H1 (cell line): ENCODE measurements at regions not wholly inside any gene's neighbourhood (a gene's known extent, or its start where the extent isn't known, plus 50 kb on each side); places are given as distances from the start of the nearest gene placed in this dataset.

Experiments
- CTCF ChIA-PET: fragments of 300-600 bp; sonication (Branson Sonifier 250); formaldehyde crosslinking; loops from one replicate; lab custom pipeline; 2021; ENCODE audit not compliant: partially characterized antibody; lab: Charles Lee
- POLR2A ChIA-PET: fragments of 300-600 bp; sonication (Branson Sonifier 250); formaldehyde crosslinking; loops from one replicate; lab custom pipeline; 2021; ENCODE audit warnings: inconsistent platforms; ENCODE audit not compliant: partially characterized antibody; lab: Charles Lee
- DNase-seq, 2 experiments: peaks; one replicate each; pipeline versions ENCODE4 v3.0.0 to v3.0.0-alpha.2; 2010 to 2022; ENCODE audit warnings: low spot score in 2 of 2, low read depth in 1 of 2, mixed read lengths in 1 of 2
- FAIRE-seq: peaks from 2 replicates; lab custom pipeline; 2011; peaks lifted over from hg19 to GRCh38; lab: Jason Lieb, UNC
- H2AFZ ChIP-seq: 2 replicates; pipeline ENCODE4 v1.8.1; 2012; ENCODE audit warnings: low read length, inconsistent platforms
- H2AK5ac ChIP-seq: 2 replicates; pipeline ENCODE4 v1.6.1; 2013; ENCODE audit warnings: low read depth, low read length
- H2BK120ac ChIP-seq: replicated peaks from 2 replicates; pipeline ENCODE3; 2013; ENCODE audit warnings: low read depth, low read length, inconsistent platforms
- H2BK12ac ChIP-seq: 2 replicates; pipeline ENCODE4 v1.6.1; 2013; ENCODE audit warnings: low read depth, low read length
- H2BK15ac ChIP-seq: 2 replicates; pipeline ENCODE4 v1.6.1; 2013; ENCODE audit warnings: low read length
- H2BK20ac ChIP-seq: 2 replicates; pipeline ENCODE4 v1.6.1; 2013; ENCODE audit warnings: low read length
- H2BK5ac ChIP-seq: 2 replicates; pipeline ENCODE4 v1.6.1; 2013; ENCODE audit warnings: low read depth, low read length
- H3K14ac ChIP-seq: 2 replicates; pipeline ENCODE4 v1.6.1; 2013; ENCODE audit warnings: inconsistent platforms; ENCODE audit not compliant: insufficient read length
- H3K18ac ChIP-seq: 2 replicates; pipeline ENCODE4 v1.6.1; 2013; ENCODE audit warnings: low read length; ENCODE audit errors: extremely low read depth
- H3K23ac ChIP-seq: 2 replicates; pipeline ENCODE4 v1.6.1; 2013; ENCODE audit warnings: inconsistent platforms; ENCODE audit not compliant: insufficient read length
- H3K23me2 ChIP-seq: 2 replicates; pipeline ENCODE4 v1.6.1; 2013; ENCODE audit warnings: low read depth, low read length
- H3K27ac ChIP-seq: 2 replicates; pipeline ENCODE4 v1.6.1; 2011; ENCODE audit warnings: low read depth, low read length, inconsistent platforms
- H3K27me3 ChIP-seq, 4 experiments: replicated peaks in 1 of 4; 1 replicate in 1 of 4; 2 replicates in 3 of 4; pipeline versions ENCODE4 v1.6.1 to v1.8.1; 2011 to 2013; ENCODE audit warnings: low read length in 3 of 4, mild to moderate bottlenecking in 3 of 4, inconsistent platforms in 2 of 4, mixed read lengths in 2 of 4, moderate library complexity in 1 of 4; ENCODE audit not compliant: control insufficient read depth in 3 of 4, insufficient read depth in 3 of 4; ENCODE audit errors: extremely low read depth in 1 of 4
- H3K36me3 ChIP-seq, 4 experiments: 2 replicates each; pipeline versions ENCODE4 v1.6.1 to v1.8.1; 2011 to 2013; ENCODE audit warnings: mild to moderate bottlenecking in 4 of 4, low read length in 3 of 4, moderate library complexity in 2 of 4, control low read depth in 1 of 4, inconsistent platforms in 1 of 4; ENCODE audit not compliant: insufficient read depth in 4 of 4, control insufficient read depth in 2 of 4
- H3K4ac ChIP-seq: replicated peaks from 2 replicates; pipeline ENCODE3; 2013; ENCODE audit warnings: low read length, low read depth, mixed read lengths, inconsistent platforms; ENCODE audit not compliant: insufficient read length
- H3K4me1 ChIP-seq, 4 experiments: replicated peaks in 1 of 4; 1 replicate in 1 of 4; 2 replicates in 3 of 4; pipeline versions ENCODE4 v1.6.1 to v1.8.1; 2011 to 2013; ENCODE audit warnings: low read length in 3 of 4, inconsistent platforms in 2 of 4, mixed read lengths in 1 of 4; ENCODE audit not compliant: insufficient read depth in 4 of 4, control insufficient read depth in 3 of 4
- H3K4me2 ChIP-seq, 2 experiments: 2 replicates each; pipeline versions ENCODE4 v1.6.1 to v1.8.1; 2011 to 2013; ENCODE audit warnings: low read depth in 2 of 2, low read length in 2 of 2, control low read depth in 1 of 2, inconsistent platforms in 1 of 2, mild to moderate bottlenecking in 1 of 2; ENCODE audit not compliant: insufficient read depth in 1 of 2
- H3K4me3 ChIP-seq, 4 experiments: fragments of 200-600, 300-600 bp in 1 of 4; sonication (generic), shearing (Covaris generic), sonication (Bioruptor Twin) in 1 of 4; 2 replicates each; pipeline versions ENCODE4 v1.5.1 to v1.8.1; 2011 to 2016; ENCODE audit warnings: low read length in 4 of 4, low read depth in 3 of 4, control low read depth in 2 of 4, inconsistent platforms in 2 of 4, mild to moderate bottlenecking in 2 of 4, mixed read lengths in 1 of 4, moderate library complexity in 1 of 4; ENCODE audit not compliant: insufficient read depth in 2 of 4; ENCODE audit errors: extremely low read depth in 1 of 4
- H3K56ac ChIP-seq: replicated peaks from 2 replicates; pipeline ENCODE3; 2013; ENCODE audit warnings: low read depth, mild to moderate bottlenecking, mixed read lengths, low read length, inconsistent platforms; ENCODE audit not compliant: insufficient read length
- H3K79me1 ChIP-seq: 2 replicates; pipeline ENCODE4 v1.6.1; 2013; ENCODE audit warnings: low read depth, low read length, control low read depth
- H3K79me2 ChIP-seq, 2 experiments: 2 replicates each; pipeline versions ENCODE4 v1.6.1 to v1.8.1; 2012 to 2013; ENCODE audit warnings: low read length in 2 of 2, mild to moderate bottlenecking in 2 of 2, inconsistent platforms in 1 of 2; ENCODE audit not compliant: insufficient read depth in 2 of 2, control insufficient read depth in 1 of 2
- H3K9ac ChIP-seq, 4 experiments: replicated peaks in 1 of 4; 1 replicate in 1 of 4; 2 replicates in 3 of 4; pipeline versions ENCODE4 v1.6.1 to v1.8.1; 2011 to 2013; ENCODE audit warnings: low read depth in 3 of 4, low read length in 3 of 4, control low read depth in 2 of 4, mild to moderate bottlenecking in 2 of 4, moderate library complexity in 2 of 4, inconsistent platforms in 1 of 4; ENCODE audit errors: extremely low read depth in 1 of 4
- H3K9me3 ChIP-seq, 2 experiments: 2 replicates each; pipeline versions ENCODE4 v1.6.1 to v1.8.1; 2012 to 2013; ENCODE audit warnings: mild to moderate bottlenecking in 2 of 2, moderate library complexity in 2 of 2, control low read depth in 1 of 2, inconsistent platforms in 1 of 2, low read depth in 1 of 2, low read length in 1 of 2, mixed read lengths in 1 of 2; ENCODE audit not compliant: insufficient read depth in 2 of 2
- H4K20me1 ChIP-seq, 2 experiments: replicated peaks in 1 of 2; 2 replicates each; pipeline versions ENCODE3 to v1.8.1; 2011 to 2013; ENCODE audit warnings: inconsistent platforms in 2 of 2, low read length in 2 of 2, mild to moderate bottlenecking in 1 of 2; ENCODE audit not compliant: insufficient read depth in 2 of 2, control insufficient read depth in 1 of 2
- H4K5ac ChIP-seq: 2 replicates; pipeline ENCODE4 v1.6.1; 2013; ENCODE audit warnings: low read length, low read depth, mixed read lengths, inconsistent platforms; ENCODE audit not compliant: insufficient read length
- H4K8ac ChIP-seq: 2 replicates; pipeline ENCODE4 v1.8.0; 2013; ENCODE audit warnings: mild to moderate bottlenecking, moderate library complexity, low read length, inconsistent platforms; ENCODE audit not compliant: insufficient read depth; ENCODE audit errors: extremely low read depth
- H4K91ac ChIP-seq: replicated peaks from 2 replicates; pipeline ENCODE3; 2013; ENCODE audit warnings: low read length, mixed read lengths, inconsistent platforms; ENCODE audit not compliant: insufficient read length
- JUN ChIP-seq: IDR thresholded peaks from 2 replicates; pipeline ENCODE4 v1.6.1; 2011; ENCODE audit warnings: low read depth, mild to moderate bottlenecking, improper control_type of control experiment, low read length
- RAD21 ChIP-seq, 2 experiments: IDR thresholded peaks in 1 of 2; conservative IDR thresholded peaks in 1 of 2; 2 replicates each; pipeline ENCODE4 v1.6.1; 2011; ENCODE audit warnings: low read depth in 2 of 2, low read length in 2 of 2, improper control_type of control experiment in 1 of 2, inconsistent platforms in 1 of 2, mild to moderate bottlenecking in 1 of 2, moderate library complexity in 1 of 2
- SIN3A ChIP-seq, 2 experiments: IDR thresholded peaks in 1 of 2; conservative IDR thresholded peaks in 1 of 2; 2 replicates each; pipeline ENCODE4 v1.6.1; 2011 to 2012; ENCODE audit warnings: low read length in 2 of 2, improper control_type of control experiment in 1 of 2, low read depth in 1 of 2, mild to moderate bottlenecking in 1 of 2
- WGBS, 2 experiments: shearing (Covaris generic) in 1 of 2; methylation state at CpG; one replicate each; pipeline versions ENCODE4 v1.1.6 to v1.1.7; 2013 to 2015; ENCODE audit warnings: low lambda C conversion rate in 2 of 2, mixed read lengths in 2 of 2, inconsistent platforms in 1 of 2, low coverage in 1 of 2, missing lambda C conversion rate in 1 of 2; ENCODE audit not compliant: insufficient replicate concordance in 2 of 2, insufficient coverage in 1 of 2, insufficient read length in 1 of 2; ENCODE audit errors: extremely low coverage in 1 of 2, missing lambda C conversion rate in 1 of 2; 5-methylcytosine and 5-hydroxymethylcytosine counted together

DNA sequence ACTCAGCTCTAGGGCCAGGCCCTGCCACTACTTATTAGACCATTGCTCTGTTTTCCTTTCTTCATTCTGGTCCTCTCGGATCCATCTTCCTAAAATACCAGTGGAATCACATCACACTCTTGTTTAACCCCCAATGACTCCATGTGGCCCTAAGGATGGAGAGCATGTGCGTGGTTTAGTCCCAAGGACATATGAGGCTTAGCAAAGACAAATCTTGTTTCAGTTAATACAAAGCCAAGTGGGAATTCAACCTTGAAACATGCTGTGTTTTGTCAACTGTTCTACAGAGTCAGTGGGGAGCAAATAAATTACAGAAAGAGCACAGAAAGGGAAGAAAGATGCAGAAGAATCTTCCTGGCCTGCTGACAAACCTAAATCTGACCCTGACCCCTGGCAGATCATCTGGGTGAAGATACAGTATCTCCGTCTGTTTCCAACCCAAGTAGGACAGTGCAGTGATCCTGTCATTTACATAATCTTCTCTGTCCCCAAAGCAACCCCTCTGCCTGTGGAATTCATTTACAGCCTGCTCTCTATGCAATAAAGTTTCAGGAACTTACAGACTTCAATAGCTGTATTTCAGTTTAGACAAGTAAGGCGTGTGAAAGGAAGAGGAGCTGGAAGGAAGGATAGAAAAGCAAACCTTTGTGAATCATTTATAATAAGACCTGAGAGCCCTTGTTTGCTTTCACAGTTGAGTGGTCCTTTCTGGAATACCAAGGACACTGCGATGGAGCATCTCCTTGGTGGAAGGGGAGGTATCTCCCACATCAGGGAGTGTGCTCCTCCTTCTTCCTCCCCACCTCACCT is 144.0 kb downstream of the THBS2 start:
- POLR2A ChIA-PET = no interaction called here
- no peak overlapping the region for H2BK15ac ChIP-seq
- H3K23ac ChIP-seq = no peak overlapping the region
- H3K4me3 ChIP-seq = no peak overlapping the region
- peaks cover 0 to 16% (median 4%) of the 10 kb centered on the region in 4 experiments; a peak in 3 of 7 replicates for H3K4me1 ChIP-seq
- DNase-seq (no peak), FAIRE-seq (no peak)
- H2AK5ac ChIP-seq = no peak overlapping the region
- H3K27me3 ChIP-seq = no peaks in the 10 kb centered on the region; a peak in 1 of 7 replicates
- H3K9ac ChIP-seq = no peak overlapping the region
- H3K56ac ChIP-seq = no peak overlapping the region
- no peaks in the 10 kb centered on the region for H3K79me2 ChIP-seq
- no peak overlapping the region for H3K14ac ChIP-seq
- no peak overlapping the region for H2BK12ac ChIP-seq
- H4K20me1 ChIP-seq = no peaks in the 10 kb centered on the region
- H3K36me3 ChIP-seq = no peaks in the 10 kb centered on the region
- peaks cover 12 to 16% of the 10 kb centered on the region in 2 experiments; a peak in 3 of 4 replicates for H3K9me3 ChIP-seq
- no peak overlapping the region for H3K4me2 ChIP-seq
- no peaks in the 10 kb centered on the region for H3K79me1 ChIP-seq
- no peak overlapping the region for H4K5ac ChIP-seq
- no peak overlapping the region for H4K8ac ChIP-seq
- no peak overlapping the region for H3K27ac ChIP-seq
- CTCF ChIA-PET = no interaction called here
- H2BK5ac ChIP-seq = no peak overlapping the region
- H3K23me2 ChIP-seq = no peaks in the 10 kb centered on the region
- H3K18ac ChIP-seq = no peak overlapping the region
- 86% methylated on average over 5 of the region's 5 CpGs; no CpG with 5 or more reads in 1 of the 2 experiments for WGBS, 2 experiments
- H2BK20ac ChIP-seq = no peak overlapping the region
- H3K4ac ChIP-seq = no peak overlapping the region
- no peak overlapping the region for H4K91ac ChIP-seq
- H2BK120ac ChIP-seq = no peak overlapping the region
- peak overlapping the region; percentile 50 for H2AFZ ChIP-seq
- no peak for TF ChIP-seq JUN
- no peak for TF ChIP-seq RAD21 (IDR thresholded peaks at IDR 0.05 in 1 of 2, conservative IDR thresholded peaks at IDR 0.05 in 1 of 2; ENCODE audit: low read depth in 2 of 2, low read length in 2 of 2)
- TF ChIP-seq SIN3A (conservative IDR thresholded peaks at IDR 0.05 in 1 of 2, IDR thresholded peaks at IDR 0.05 in 1 of 2; ENCODE audit: low read depth in 1 of 2, low read length in 2 of 2) = no peak
